NCI-H187 (cell line): ENCODE measurements at regions not wholly inside any gene's neighbourhood (a gene's known extent, or its start where the extent isn't known, plus 50 kb on each side); places are given as distances from the start of the nearest gene placed in this dataset.

Experiments
- DNase-seq, 2 experiments: peaks; one replicate each; lab custom pipeline; 2025; lab: John Stamatoyannopoulos, UW

DNA sequence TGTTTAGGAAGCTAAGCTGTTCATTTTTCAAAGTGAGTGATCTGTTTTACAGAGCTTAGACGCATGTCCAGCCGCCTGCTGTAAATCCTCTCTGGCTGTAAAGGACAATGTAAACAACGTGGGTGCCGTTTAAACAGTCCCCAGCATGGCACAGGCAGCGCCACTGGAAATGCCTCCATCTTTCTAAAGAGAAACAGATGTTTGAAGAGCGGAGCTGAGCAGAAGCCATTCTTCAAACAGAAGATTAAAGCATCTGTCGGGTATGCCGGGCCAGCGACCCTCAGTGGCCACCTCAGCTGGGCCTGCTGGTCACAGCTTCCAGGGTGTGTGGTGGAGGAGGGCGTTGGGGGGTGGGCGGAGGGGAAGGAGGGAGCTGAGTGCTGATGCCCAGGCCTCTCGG, 138.6 kb downstream of the ERMARD start:
- DNase-seq, result no peak

DNA sequence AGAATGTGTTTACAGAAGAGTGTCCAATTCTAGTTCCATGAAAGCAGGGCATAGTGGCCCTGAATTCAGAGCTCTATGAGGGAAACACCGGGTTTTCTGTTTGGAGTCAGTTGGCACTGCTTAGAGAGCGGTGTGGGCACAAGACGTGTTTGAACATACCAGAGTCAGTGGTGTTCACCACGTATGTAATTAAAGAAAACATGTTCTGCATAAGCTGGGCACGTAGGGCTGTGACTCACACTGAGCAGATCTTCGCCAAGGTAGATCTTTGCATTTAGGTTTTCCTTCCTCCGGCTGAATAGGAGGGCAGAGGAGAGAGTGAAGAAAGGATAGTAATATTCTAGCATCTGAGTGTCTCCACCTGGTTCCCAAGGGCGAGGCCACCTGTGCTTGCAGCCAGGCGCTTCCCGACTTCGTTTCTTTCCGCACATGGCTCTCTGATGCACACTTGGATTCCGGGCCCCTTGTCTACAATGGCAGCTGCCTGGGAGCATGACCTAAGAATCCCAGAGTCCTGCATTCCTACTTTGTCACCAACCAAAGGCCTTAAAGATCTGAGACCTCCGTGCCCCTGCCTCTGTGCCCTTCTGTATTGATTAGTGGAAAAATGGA, 136.2 kb downstream of the ERMARD start:
- no peak for DNase-seq

- no peak for DNase-seq
Observed at GRCh38 chr6:169886631-169887227, 135.3 kb downstream of the ERMARD start.

- no peak for DNase-seq
Observed at GRCh38 chr6:169885831-169886230, 134.4 kb downstream of the ERMARD start.

- DNase-seq, result no peak
Observed at GRCh38 chr6:169885131-169885530, 133.7 kb downstream of the ERMARD start.

DNA sequence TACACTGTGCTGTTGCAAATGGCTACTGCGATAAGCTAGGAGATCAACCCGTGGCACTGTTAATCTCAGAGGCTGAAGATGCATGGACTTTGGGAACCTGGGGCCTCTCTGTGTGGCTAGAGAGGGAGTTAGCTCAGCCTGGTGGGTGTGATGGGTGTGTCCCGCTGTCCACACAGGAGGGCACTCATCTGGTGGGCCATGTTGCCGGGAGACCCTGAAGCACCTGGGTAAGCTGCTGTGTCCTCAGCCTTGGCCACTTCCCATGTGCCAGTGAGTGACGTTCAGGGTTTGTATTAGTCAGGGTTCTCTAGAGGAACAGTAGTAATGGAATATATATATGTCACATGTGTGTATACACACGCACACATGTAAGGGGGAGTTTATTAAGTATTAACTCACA, 132.7 kb downstream of the ERMARD start:
- DNase-seq, result no peak

DNA sequence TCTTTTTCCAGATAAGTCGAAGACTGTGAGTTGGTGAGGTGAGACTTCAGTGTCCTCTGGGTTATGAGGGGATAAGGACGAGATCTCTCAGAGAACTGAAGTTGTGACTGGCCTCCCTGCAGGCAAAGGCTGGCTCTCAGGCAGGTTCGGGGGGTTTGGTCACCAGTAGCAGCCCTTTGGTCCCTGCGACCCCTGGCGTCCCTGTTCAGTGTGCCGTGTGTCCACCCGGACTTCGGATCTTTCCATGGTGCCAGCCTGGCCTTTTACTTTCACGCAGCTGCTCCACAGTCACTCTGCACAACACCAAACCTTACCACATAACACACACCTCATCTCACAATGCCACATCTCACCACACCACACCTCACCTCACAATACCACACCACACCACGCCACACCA, 131.9 kb downstream of the ERMARD start:
- DNase-seq, result no peak

GRCh38 chr6:169881976-169882375, 130.6 kb downstream of the ERMARD start:
- no peak for DNase-seq

- no peak for DNase-seq
Observed at GRCh38 chr6:169881398-169881797, 130.0 kb downstream of the ERMARD start.

GRCh38 chr6:169880516-169880915, 129.1 kb downstream of the ERMARD start:
- no peak for DNase-seq

GRCh38 chr6:169869301-169869700, 117.9 kb downstream of the ERMARD start:
- no peak for DNase-seq

DNA sequence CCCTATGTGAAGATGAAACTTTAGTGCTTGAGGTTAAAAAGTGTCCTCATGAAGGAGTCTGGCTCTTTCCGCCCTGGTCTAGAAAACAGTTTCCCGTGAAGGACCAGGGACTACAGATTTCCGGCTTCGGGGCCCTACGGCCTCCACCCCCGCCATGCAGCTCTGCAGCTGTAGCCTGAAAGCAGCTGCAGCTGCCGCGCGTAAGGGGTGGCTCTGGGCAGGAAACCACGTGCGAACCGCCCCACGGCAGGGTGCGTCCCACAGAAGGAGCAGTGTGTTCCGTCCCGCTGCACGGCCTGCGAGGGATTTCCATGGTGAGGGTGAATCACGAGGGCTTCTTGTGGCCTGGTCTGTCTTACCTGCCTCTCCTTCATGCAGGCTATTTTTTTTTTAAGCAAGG, 117.0 kb downstream of the ERMARD start:
- DNase-seq, result no peak

DNA sequence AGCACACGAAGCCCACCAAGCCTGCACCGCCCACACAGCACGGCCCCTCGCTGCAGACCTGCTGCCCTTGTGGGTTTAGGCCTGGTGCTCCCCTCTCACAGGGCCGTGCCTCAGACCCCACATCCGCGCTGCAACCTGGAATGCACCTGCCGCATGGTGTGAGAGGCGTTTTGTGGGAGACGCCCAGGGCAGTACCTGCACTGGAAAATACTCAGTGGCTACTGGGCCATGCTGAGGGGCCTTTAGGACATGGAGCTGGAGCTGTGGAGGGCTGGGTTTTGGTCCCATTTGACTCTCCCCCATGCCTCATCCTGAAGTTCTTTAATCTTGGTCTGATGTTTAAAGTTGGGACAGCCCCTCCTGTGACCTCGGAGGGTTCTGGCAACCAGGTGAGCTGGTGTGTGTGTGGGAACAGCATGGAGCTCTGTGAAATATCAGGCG, 116.3 kb downstream of the ERMARD start:
- no peak for DNase-seq

GRCh38 chr6:169866668-169867521, 115.5 kb downstream of the ERMARD start:
- no peak for DNase-seq

GRCh38 chr6:169866140-169866534, 114.7 kb downstream of the ERMARD start:
- DNase-seq, result no peak

GRCh38 chr6:169865346-169866139, 114.1 kb downstream of the ERMARD start:
- no peak for DNase-seq

DNA sequence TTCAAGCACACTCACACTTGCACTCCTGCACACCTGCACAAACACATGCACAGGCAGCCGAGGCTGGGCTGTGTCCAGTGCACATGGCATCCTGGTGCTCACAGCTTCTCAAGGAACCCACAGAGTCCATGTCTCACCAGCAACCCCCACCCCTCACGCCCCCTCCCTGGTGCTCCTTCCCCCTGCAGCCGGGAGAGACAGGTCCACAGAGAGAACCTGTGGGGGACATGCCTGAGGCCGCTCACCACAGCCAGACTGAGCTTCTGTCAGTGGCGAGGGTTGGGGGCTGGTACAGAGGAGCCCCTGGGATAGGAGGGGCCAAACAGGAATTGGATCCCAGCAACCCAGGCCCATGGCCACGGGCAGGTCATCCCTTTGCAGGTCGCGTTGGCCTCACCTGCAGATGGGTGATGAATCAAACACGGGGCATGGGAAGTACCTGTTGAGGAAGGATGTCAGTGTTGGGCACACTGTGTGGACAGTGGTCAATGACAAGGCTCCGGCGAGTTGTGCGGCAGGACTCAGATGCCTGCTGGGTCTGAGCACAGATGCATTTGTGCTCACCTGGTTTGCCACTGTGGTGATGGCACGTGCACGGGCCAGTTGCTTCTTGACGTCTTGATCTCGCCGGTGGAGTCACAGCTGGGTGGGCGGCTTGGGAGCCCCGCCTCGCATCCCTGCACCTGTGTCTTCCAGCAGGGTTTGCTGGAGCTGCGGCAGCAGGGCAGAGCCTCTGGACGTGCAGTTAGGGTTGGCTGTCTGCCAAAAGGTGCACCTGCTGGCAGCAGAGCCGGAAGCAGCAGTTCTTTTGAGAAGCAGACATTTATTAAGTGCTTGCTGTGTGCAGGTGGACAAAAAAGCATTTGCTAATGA, 113.0 kb downstream of the ERMARD start:
- peak; percentile 62 to 83 for DNase-seq

DNA sequence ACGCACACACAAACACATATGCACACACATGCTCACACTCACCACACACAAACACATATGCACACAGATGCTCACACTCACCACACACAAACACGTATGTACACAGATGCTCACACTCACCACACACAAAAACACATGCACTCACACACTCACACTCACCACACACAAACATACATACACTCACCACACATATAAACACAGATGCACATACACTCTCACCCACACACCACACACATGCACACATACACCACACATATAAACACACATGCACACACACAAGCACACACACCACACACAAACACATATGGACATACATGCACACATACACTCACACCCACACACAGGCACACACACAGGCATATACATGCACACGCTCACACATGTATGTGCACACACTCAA, 112.3 kb downstream of the ERMARD start:
- no peak for DNase-seq

DNA sequence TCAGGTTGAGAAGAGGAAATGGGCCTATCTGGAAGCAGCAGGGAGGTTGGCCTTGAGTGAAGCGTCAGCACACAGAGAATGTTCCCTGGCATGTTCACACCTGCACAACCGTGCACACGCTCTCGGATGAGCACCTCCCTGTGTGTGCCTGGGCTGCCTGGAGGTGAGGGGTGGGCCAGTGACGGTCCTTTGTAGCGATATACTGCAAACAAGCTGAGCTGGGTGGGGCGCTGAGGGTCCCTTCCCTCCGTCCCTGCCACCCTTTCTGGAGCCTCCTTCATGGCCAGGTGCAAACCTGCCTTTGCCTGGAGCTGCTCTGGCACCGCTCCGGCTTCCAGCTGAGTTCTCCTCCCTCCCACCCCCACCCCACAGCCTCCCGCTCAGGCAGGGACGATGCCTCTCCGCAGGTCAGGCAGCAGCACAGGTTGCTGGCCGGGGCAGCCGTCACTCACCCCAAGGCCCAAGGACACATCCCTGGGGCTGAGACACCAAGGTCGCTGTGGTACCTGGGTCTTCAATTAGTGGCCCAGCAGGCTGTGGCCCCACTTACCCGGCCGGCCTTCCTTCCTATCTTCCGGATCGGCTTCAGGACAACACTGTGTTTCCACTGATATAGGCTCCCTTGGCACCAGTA, 111.6 kb downstream of the ERMARD start:
- no peak for DNase-seq

- no peak for DNase-seq
Observed at GRCh38 chr6:169862043-169862891, 110.8 kb downstream of the ERMARD start.
